Activated naive CD8-positive, alpha-beta T cell treated with anti-CD3 and anti-CD28 coated beads, Interleukin-2, amount 10 ng/mL, durations not matched to agents 7 days and 5 days (primary cell): ENCODE measurements at regions not wholly inside any gene's neighbourhood (a gene's known extent, or its start where the extent isn't known, plus 50 kb on each side); places are given as distances from the start of the nearest gene placed in this dataset.

Experiments used
- ATAC-seq: fragments of 150-1000 bp; cut with Tn5 transposase; one replicate; pipeline ENCODE4 v1.10.0; 2021; ENCODE audit warnings: low read depth, moderate library complexity
- POLR2A ChIA-PET: fragments of 350-600 bp; sonication (Branson Sonifier 250); formaldehyde crosslinking; loops from one replicate; lab custom pipeline; 2021; ENCODE audit warnings: antibody characterized with exemption; lab: Charles Lee
- DNase-seq: peaks from one replicate; pipeline ENCODE4 v3.0.0; 2021
- H3K27ac Mint-ChIP-seq: one replicate; pipeline ENCODE4 v1.8.0; 2022; ENCODE audit warnings: mild to moderate bottlenecking, mixed read lengths
- H3K27me3 Mint-ChIP-seq: one replicate; pipeline ENCODE4 v1.8.0; 2022; ENCODE audit warnings: mild to moderate bottlenecking, moderate library complexity, mixed read lengths
- H3K36me3 Mint-ChIP-seq: one replicate; pipeline ENCODE4 v1.8.0; 2021; ENCODE audit warnings: mild to moderate bottlenecking, mixed read lengths
- H3K4me1 Mint-ChIP-seq: one replicate; pipeline ENCODE4 v1.8.0; 2021; ENCODE audit warnings: mixed read lengths
- H3K4me3 Mint-ChIP-seq: one replicate; pipeline ENCODE4 v1.8.0; 2022; ENCODE audit warnings: mild to moderate bottlenecking, moderate library complexity, mixed read lengths
- H3K9me3 Mint-ChIP-seq: one replicate; pipeline ENCODE4 v1.8.0; 2021; ENCODE audit warnings: mixed read lengths

DNA sequence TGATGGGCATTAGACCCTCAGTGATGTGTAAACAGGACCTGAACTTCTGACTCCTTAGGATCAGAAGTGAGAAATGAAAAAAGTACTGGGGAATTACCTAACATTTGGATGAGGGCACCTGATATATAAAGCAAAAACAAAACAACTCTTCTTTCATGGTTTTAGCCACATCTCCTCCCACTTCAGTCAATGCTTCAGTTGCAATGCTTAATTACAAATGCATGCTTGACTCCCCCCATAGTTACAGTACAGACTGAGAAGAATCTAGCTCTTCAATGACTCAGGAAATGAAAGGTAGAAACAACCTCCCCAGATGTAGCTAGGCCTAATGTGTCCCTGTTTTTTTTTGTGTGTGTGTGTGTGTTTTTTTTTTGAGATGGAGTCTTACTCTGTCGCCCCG is 276.8 kb upstream of the POU3F3 start:
- POLR2A ChIA-PET: no interaction called here
- no peak overlapping the region for H3K27ac Mint-ChIP-seq

DNA sequence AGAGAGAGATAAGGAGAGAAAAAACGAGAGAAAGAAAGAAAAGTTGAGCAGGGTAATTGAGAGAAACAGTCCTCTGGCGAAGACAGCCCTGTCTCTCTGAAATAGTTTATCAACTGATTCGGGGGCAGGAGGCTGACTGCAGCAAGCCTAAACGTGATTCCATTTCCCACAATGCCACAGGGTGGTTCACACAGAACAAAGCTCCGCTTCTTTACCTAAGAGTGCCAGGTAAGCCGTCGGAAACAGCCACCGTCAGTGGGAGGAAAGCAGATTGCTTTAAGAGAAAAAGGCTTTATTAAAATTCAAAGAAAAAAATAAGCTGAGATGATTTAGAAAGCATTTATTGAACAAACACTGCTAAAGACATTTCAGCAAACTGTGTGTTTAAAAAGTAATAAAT is 271.4 kb upstream of the POU3F3 start:
- Mint-ChIP-seq H3K36me3 (no peaks in the 10 kb centered on the region), H3K27me3 (no peaks in the 10 kb centered on the region), H3K9me3 (no peaks in the 10 kb centered on the region), H3K4me3 (no peak overlapping the region), H3K27ac (no peak overlapping the region), H3K4me1 (no peaks in the 10 kb centered on the region)
- ATAC-seq: no peak
- POLR2A ChIA-PET: no interaction called here
- no peak for DNase-seq

More for the DNA sequence above, 276.8 kb upstream of the POU3F3 start:
- Mint-ChIP-seq H3K4me3 (no peak overlapping the region), H3K27me3 (no peaks in the 10 kb centered on the region), H3K9me3 (no peaks in the 10 kb centered on the region), H3K36me3 (no peaks in the 10 kb centered on the region), H3K4me1 (no peaks in the 10 kb centered on the region)
- no peak for ATAC-seq
- no peak for DNase-seq

DNA sequence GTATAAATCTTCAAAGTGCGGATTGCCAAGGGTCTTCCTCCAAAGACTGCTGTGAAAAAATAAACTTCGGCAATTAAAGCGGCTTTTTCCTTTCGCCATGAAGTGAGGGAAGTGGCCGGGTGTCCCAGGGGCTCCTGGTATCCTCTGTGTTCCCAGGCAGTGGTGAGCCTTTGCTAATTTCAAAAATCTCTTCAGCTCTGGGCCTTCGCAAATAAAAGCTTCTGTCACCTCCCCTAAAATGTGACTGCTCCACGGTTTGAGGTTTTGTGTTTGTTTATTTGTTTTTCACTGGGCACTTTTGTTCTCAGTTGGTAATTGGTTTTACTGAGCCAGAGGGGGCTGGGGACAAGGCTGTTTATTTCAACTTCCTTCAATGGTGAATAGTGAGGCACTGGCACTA is 270.1 kb upstream of the POU3F3 start:
- POLR2A ChIA-PET: interaction anchor here (0.6 kb wide), 1 partner anchor 126 kb away, joined by 3 read pairs; no protein-coding TSS in a partner anchor
- ATAC-seq (no peak), DNase-seq (no peak)
- no peak overlapping the region for H3K27ac Mint-ChIP-seq
- no peaks in the 10 kb centered on the region for H3K4me1 Mint-ChIP-seq
- no peaks in the 10 kb centered on the region for H3K36me3 Mint-ChIP-seq
- no peak overlapping the region for H3K4me3 Mint-ChIP-seq
- H3K9me3 Mint-ChIP-seq: no peaks in the 10 kb centered on the region
- H3K27me3 Mint-ChIP-seq: no peaks in the 10 kb centered on the region

DNA sequence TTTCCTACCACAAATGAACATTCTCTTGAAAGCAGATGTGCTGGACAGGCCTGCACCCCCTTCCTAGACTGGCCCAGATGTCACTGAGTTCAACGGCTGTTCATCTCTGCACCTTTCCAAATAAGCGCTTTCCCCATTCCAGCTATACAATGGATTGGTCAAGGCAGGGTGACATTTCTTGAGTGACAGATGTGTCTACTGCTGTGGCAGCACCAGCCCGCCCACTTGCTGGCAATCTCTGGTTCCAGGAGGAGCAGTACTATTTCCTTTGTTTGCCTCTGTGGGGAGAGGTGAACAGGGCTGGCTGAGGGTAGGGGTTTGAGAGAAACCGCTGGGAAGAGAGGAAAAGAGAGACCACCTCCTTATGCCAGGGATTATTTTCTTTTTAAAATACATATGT is 269.5 kb upstream of the POU3F3 start:
- Mint-ChIP-seq H3K4me3 (no peak overlapping the region), H3K27ac (no peak overlapping the region), H3K9me3 (no peaks in the 10 kb centered on the region), H3K4me1 (no peaks in the 10 kb centered on the region), H3K36me3 (no peaks in the 10 kb centered on the region), H3K27me3 (no peaks in the 10 kb centered on the region)
- ATAC-seq (no peak), DNase-seq (no peak)
- POLR2A ChIA-PET: interaction anchor here (0.6 kb wide), 1 partner anchor 126 kb away, joined by 3 read pairs; no protein-coding TSS in a partner anchor

DNA sequence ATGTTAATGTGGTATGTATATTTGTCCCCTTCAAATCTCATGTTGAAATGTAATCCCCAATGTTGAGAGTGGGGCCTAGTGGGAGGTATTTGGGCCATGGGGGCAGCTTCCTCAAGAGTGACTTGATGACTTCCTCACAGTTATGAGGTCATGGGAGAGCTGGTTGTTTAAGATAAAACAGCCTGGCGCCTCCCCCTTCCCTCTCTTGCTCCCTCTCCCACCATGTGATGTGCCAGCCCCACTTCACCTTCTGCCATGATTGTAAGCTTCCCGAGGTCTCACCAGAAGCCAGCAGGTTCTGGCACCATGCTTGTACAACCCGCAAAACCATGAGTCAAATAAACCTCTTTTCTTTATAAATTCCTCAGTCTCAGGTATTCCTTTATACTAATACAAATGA is 258.3 kb upstream of the POU3F3 start:
- H3K27me3 Mint-ChIP-seq: no peaks in the 10 kb centered on the region
- H3K4me1 Mint-ChIP-seq: no peaks in the 10 kb centered on the region
- H3K4me3 Mint-ChIP-seq: no peak overlapping the region
- POLR2A ChIA-PET: no interaction called here
- DNase-seq: no peak
- no peaks in the 10 kb centered on the region for H3K36me3 Mint-ChIP-seq
- no peak overlapping the region for H3K27ac Mint-ChIP-seq
- peaks cover 10% of the 10 kb centered on the region for H3K9me3 Mint-ChIP-seq
- ATAC-seq: no peak

DNA sequence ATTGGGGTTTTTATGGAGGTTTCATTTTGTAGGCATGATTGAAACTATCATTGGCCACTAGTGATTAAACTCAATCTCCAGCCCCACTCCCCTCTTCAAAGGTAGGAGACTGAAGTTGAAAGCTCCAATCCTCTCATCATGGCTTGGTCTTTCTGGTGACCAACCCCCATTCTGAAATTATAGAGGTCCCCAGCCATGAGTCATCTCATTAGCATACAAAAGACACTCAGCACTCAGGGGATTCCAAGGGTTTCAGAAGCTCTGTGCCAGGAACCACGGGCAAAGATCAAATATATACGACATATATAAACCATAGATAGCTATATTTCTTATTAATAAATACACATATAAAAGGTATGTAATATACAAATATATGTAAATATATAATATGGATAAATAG is 256.0 kb upstream of the POU3F3 start:
- H3K27me3 Mint-ChIP-seq: no peaks in the 10 kb centered on the region
- no peak overlapping the region for H3K4me3 Mint-ChIP-seq
- ATAC-seq: no peak
- H3K9me3 Mint-ChIP-seq: peaks cover 2% of the 10 kb centered on the region
- H3K4me1 Mint-ChIP-seq: no peaks in the 10 kb centered on the region
- H3K27ac Mint-ChIP-seq: no peak overlapping the region
- no peaks in the 10 kb centered on the region for H3K36me3 Mint-ChIP-seq
- POLR2A ChIA-PET: no interaction called here
- no peak for DNase-seq

DNA sequence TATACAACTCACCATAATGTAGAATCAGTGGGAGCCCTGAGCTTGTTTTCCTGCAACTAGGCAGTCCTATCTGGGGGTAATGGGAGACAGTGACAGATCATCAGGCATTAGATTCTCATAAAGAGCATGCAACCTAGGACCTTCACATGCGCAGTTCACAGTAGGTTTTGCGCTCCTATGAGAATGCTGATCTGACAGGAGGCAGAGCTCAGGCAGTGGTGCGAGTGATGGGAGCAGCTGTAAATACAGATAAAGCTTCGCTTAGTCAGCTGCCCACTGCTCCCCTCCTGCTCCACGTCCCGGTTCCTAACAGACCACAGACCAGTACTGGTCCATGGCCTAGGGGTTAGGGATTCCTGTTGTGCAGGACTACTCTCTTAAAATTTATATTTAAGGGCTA is 255.3 kb upstream of the POU3F3 start:
- H3K4me3 Mint-ChIP-seq: no peak overlapping the region
- H3K27me3 Mint-ChIP-seq: no peaks in the 10 kb centered on the region
- ATAC-seq (no peak), DNase-seq (no peak)
- H3K36me3 Mint-ChIP-seq: no peaks in the 10 kb centered on the region
- POLR2A ChIA-PET: no interaction called here
- H3K9me3 Mint-ChIP-seq: peaks cover 2% of the 10 kb centered on the region
- no peaks in the 10 kb centered on the region for H3K4me1 Mint-ChIP-seq
- H3K27ac Mint-ChIP-seq: no peak overlapping the region

DNA sequence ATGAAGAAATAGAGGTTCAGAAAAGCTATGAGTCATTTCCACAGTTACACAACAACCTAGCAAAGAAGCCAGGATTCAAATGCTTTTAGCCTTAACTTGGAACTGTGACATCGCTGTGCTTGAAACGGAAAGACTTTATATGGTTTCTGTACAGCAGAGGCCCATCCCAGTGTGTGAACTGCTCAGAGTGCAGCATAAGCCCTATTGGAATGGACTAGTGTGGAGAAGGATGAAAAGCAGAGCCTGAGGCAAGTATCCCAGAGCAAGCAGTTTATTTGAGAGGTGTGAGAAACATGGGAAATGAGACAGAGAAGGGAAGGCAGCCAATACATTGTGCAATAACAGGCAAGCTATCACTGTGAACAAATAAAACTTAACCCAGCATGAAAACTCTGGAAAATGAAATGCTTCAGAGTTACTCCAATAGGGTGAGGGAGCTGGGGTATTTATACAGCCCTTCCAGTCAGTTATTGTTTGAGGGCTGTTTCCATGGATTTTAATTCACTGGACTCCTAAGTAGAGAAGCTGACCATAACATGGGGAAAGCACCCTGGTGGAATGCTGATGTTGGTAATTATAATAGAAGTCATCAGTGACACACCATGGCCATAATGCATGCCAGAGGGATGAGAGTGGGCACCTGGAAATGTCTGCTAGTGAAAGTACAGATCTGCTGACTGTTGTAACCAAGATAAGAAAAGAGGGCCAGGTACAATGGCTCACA is 254.0 kb upstream of the POU3F3 start:
- Mint-ChIP-seq H3K4me3 (no peak overlapping the region), H3K27ac (no peak overlapping the region), H3K36me3 (no peaks in the 10 kb centered on the region), H3K4me1 (no peaks in the 10 kb centered on the region), H3K27me3 (no peaks in the 10 kb centered on the region), H3K9me3 (peaks cover 4% of the 10 kb centered on the region)
- POLR2A ChIA-PET: no interaction called here
- ATAC-seq (no peak), DNase-seq (no peak)

DNA sequence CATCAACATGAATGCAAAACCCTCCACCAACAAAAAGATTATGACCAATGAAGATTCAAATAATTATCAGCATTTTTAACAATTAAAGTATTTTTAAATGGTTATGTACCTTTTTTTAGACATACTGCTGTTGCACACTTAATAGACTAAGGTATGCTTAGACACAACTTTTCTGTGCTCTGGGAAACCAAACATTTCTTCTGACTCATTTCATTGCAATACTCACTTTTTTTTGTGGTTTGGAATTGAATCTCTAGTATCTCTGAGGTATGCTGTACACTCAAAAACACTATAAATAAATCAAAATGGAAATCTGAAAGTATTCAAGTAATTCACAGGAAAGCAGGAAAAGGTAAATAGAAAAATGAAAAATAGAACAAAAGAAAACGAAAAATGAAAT is 247.9 kb upstream of the POU3F3 start:
- H3K27me3 Mint-ChIP-seq: peaks cover 1% of the 10 kb centered on the region
- H3K4me1 Mint-ChIP-seq: no peaks in the 10 kb centered on the region
- H3K9me3 Mint-ChIP-seq: peaks cover 4% of the 10 kb centered on the region
- no peak overlapping the region for H3K4me3 Mint-ChIP-seq
- no peak for DNase-seq
- H3K27ac Mint-ChIP-seq: no peak overlapping the region
- POLR2A ChIA-PET: no interaction called here
- ATAC-seq: no peak
- no peaks in the 10 kb centered on the region for H3K36me3 Mint-ChIP-seq

DNA sequence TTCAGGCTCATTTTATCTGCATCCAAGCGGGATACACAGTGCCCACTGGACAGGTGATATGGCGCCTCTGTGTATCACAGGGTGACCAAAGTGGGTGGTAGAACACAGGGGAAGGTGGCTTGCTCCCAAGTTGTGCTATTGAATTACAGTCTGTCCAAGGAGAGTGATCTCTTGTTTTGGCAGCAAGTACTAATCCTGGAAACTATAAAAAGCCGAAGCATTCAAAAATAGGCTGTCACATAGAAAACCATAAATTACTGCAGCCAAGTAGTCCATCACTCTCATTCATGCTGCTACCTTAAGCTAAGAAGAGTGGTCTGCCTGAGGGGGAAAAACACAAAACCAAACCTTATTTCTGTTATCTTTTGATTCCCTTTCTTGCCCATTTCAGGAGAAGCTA is 237.1 kb upstream of the POU3F3 start:
- Mint-ChIP-seq H3K9me3 (no peaks in the 10 kb centered on the region), H3K27ac (no peak overlapping the region), H3K27me3 (no peaks in the 10 kb centered on the region), H3K36me3 (no peaks in the 10 kb centered on the region), H3K4me1 (no peaks in the 10 kb centered on the region), H3K4me3 (no peak overlapping the region)
- DNase-seq: no peak
- POLR2A ChIA-PET: no interaction called here
- ATAC-seq: no peak

DNA sequence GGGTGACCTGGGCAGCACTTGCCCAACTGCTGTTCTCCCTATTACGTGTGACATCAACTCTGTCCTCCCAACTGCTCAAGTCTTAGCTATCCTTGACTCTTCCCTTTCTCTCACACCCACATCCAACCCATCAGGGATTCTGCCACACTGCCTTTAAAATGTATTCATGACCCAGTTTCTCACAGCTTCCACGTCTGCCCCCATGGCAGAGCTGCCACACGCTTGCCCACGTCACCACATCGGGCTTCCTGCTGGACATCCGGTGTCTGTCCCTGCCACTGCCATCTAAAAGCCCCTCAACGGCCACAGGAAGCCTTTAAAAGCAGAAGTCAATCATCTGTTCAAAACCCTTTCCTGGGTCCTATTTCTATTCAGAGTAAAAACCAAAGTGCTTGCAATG is 233.1 kb upstream of the POU3F3 start:
- ATAC-seq: no peak
- no peaks in the 10 kb centered on the region for H3K4me1 Mint-ChIP-seq
- no peaks in the 10 kb centered on the region for H3K9me3 Mint-ChIP-seq
- H3K4me3 Mint-ChIP-seq: no peak overlapping the region
- POLR2A ChIA-PET: no interaction called here
- peaks cover 2% of the 10 kb centered on the region for H3K27me3 Mint-ChIP-seq
- no peak for DNase-seq
- no peaks in the 10 kb centered on the region for H3K36me3 Mint-ChIP-seq
- H3K27ac Mint-ChIP-seq: no peak overlapping the region

DNA sequence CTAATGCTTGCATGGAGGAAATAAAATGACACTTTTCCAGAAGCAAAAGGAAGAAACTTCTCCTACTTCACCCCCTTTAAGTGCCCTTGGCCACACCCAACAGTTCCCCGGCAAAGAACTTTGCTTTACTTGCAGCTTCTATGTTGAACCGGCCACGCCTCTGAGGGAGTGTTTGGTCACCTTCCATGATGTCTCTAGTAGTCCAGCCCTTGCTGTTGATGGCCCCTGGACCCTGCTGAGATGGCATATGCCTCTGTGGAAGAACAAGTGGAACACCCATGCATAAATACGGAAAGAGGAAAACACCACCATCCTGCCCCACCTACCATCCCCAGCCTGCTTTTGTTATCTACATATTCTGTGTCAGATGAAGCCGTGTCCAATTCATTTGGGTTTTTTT is 218.3 kb upstream of the POU3F3 start:
- no peaks in the 10 kb centered on the region for H3K36me3 Mint-ChIP-seq
- DNase-seq (no peak), ATAC-seq (no peak)
- H3K27me3 Mint-ChIP-seq: no peaks in the 10 kb centered on the region
- H3K4me3 Mint-ChIP-seq: no peak overlapping the region
- POLR2A ChIA-PET: no interaction called here
- no peaks in the 10 kb centered on the region for H3K9me3 Mint-ChIP-seq
- H3K4me1 Mint-ChIP-seq: no peaks in the 10 kb centered on the region
- H3K27ac Mint-ChIP-seq: no peak overlapping the region

DNA sequence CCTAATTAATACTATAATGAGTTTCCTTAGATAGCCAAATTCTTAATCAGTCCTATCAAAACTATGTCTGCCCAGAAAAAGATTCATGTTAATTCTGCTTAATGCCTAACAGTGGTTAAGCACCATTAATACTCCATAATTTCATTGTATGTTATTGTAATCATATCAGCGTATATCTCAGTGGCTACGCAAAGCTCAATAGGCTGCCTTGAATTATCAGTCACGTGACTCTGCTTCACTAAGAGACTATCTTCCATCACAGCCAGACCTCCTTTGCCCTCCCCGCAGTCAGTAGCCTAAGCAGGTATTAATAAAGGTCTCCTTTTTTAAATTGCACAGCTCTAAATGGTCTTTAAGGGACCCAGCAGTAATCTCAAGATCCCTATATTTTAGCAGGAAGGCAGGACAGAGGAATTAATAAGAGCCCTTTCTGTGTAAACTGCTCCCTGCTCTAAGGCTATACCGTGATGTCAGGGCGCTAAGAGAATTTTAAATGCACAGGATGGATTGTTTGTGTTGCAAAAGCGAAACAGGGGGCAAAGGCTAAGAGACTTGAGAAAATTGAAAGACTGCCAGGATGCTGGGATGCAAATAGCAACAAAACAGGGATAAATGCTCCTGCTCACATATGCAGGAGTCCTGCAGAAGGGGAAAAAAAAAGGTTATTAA is 215.6 kb upstream of the POU3F3 start:
- ATAC-seq (no peak), DNase-seq (no peak)
- Mint-ChIP-seq H3K9me3 (peaks cover 4% of the 10 kb centered on the region), H3K4me1 (peaks cover 2% of the 10 kb centered on the region), H3K27ac (no peak overlapping the region), H3K36me3 (no peaks in the 10 kb centered on the region), H3K4me3 (no peak overlapping the region), H3K27me3 (no peaks in the 10 kb centered on the region)
- POLR2A ChIA-PET: no interaction called here

DNA sequence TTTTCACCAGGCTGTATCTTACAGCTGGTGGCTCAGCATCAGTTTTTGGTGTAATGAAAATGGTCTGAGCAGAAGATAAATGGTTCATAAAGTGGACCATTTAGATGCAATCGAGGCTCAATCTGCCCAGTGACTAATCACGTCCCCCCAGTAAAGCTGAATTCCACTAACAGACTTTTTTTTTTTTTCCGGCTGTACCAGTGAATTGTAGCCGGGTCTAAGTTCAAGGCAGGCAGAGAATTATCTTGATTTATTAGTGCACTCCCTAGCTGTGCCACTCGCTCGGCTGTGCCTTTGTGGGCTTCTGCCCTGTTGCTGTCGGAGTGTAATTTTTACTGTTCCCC is 215.1 kb upstream of the POU3F3 start:
- Mint-ChIP-seq H3K27me3 (no peaks in the 10 kb centered on the region), H3K36me3 (no peaks in the 10 kb centered on the region), H3K4me3 (no peak overlapping the region), H3K27ac (no peak overlapping the region), H3K9me3 (peaks cover 4% of the 10 kb centered on the region), H3K4me1 (peaks cover 2% of the 10 kb centered on the region)
- DNase-seq (no peak), ATAC-seq (no peak)
- POLR2A ChIA-PET: no interaction called here
